Esophagus squamous epithelium (tissue), 5 donors: ENCODE measurements at regions not wholly inside any gene's neighbourhood (a gene's known extent, or its start where the extent isn't known, plus 50 kb on each side); places are given as distances from the start of the nearest gene placed in this dataset.
A peak's percentile ranks its signal among the peaks of the same experiment; 100 is the strongest.

ENCODE experiments used
- DNase-seq: peaks from one replicate; lab custom pipeline; 2025; lab: John Stamatoyannopoulos, UW
- H3K27ac ChIP-seq, 4 donors: fragments of 200-600 bp; sonication (generic); one replicate each; pipeline ENCODE4 v1.5.1; 2016 to 2019; ENCODE audit warnings: mild to moderate bottlenecking in 1 of 4
- H3K27me3 ChIP-seq, 4 donors: fragments of 200-600 bp; sonication (generic); 1 replicate in 3 of 4; 2 replicates in 1 of 4; pipeline versions ENCODE4 v1.5.1 to v1.6.0; 2017 to 2021; ENCODE audit warnings: antibody characterized with exemption in 1 of 4
- H3K36me3 ChIP-seq, 3 donors: fragments of 200-600 bp; sonication (generic); one replicate each; pipeline ENCODE4 v1.5.1; 2016 to 2019
- H3K4me1 ChIP-seq, 3 donors: fragments of 200-600 bp; sonication (generic); one replicate each; pipeline ENCODE4 v1.5.1; 2017 to 2019
- H3K4me3 ChIP-seq, 4 donors: fragments of 200-600 bp; sonication (generic); 1 replicate in 3 of 4; 2 replicates in 1 of 4; pipeline ENCODE4 v1.5.1; 2016 to 2019; ENCODE audit warnings: mild to moderate bottlenecking in 2 of 4, moderate library complexity in 1 of 4
- H3K9me3 ChIP-seq, 3 donors: fragments of 200-600 bp; sonication (generic); one replicate each; pipeline ENCODE4 v1.5.1; 2016 to 2019
- POLR2A ChIP-seq, 4 donors: fragments of 450-650 bp; IDR thresholded peaks; one replicate each; pipeline ENCODE4 v1.6.1; 2017; ENCODE audit warnings: antibody characterized with exemption in 4 of 4, mild to moderate bottlenecking in 4 of 4, moderate library complexity in 3 of 4
- WGBS, 2 donors: methylation state at CpG; one replicate each; pipeline ENCODE4 v1.1.5; 2018; 5-methylcytosine and 5-hydroxymethylcytosine counted together
- intact Hi-C: fragments of 100-400 bp; cut with DNase I; formaldehyde crosslinking; loops from one replicate; pipeline ENCODE4 v1.15.0; 2022
- TF ChIP-seq, protein P1 (sequence below), 6 experiments: fragments of 450-650 bp in 4 of 6; fragments of 200-600 bp in 2 of 6; sonication (generic) in 2 of 6; IDR thresholded peaks; one replicate each; pipeline ENCODE4 v1.5.1; 2016 to 2019; ENCODE audit warnings: antibody characterized with exemption in 6 of 6, mild to moderate bottlenecking in 4 of 6, moderate library complexity in 4 of 6
- donor health status: DM: yes; HTN: yes; CAD: no.

- WGBS, 2 donors, result 38 to 53% methylated on average over 1 of the region's 1 CpG
- H3K4me3 ChIP-seq, result no peak overlapping the region
- H3K27me3 ChIP-seq, result no peaks in the 10 kb centered on the region
- intact Hi-C loops, result no loop called here
- H3K9me3 ChIP-seq, result no peaks in the 10 kb centered on the region
- H3K36me3 ChIP-seq, result no peaks in the 10 kb centered on the region
- no peak overlapping the region for H3K27ac ChIP-seq
- H3K4me1 ChIP-seq, result peaks cover 0 to 6% (median 0%) of the 10 kb centered on the region in 3 donors
- TF ChIP-seq POLR2A (IDR thresholded peaks at IDR 0.05), result no peak
- TF ChIP-seq, protein P1, sequence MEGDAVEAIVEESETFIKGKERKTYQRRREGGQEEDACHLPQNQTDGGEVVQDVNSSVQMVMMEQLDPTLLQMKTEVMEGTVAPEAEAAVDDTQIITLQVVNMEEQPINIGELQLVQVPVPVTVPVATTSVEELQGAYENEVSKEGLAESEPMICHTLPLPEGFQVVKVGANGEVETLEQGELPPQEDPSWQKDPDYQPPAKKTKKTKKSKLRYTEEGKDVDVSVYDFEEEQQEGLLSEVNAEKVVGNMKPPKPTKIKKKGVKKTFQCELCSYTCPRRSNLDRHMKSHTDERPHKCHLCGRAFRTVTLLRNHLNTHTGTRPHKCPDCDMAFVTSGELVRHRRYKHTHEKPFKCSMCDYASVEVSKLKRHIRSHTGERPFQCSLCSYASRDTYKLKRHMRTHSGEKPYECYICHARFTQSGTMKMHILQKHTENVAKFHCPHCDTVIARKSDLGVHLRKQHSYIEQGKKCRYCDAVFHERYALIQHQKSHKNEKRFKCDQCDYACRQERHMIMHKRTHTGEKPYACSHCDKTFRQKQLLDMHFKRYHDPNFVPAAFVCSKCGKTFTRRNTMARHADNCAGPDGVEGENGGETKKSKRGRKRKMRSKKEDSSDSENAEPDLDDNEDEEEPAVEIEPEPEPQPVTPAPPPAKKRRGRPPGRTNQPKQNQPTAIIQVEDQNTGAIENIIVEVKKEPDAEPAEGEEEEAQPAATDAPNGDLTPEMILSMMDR (IDR thresholded peaks at IDR 0.05), result no peak
- DNase-seq, result no peak
Observed at GRCh38 chrX:78527263-78527662, 131.9 kb downstream of the RTL3 start.

GRCh38 chrX:78522601-78523000 lies 136.5 kb downstream of the RTL3 start:
- H3K36me3 ChIP-seq, result no peaks in the 10 kb centered on the region
- H3K27ac ChIP-seq, result no peak overlapping the region
- WGBS, 2 donors, result 18 to 64% methylated on average over 2 of the region's 2 CpGs
- H3K4me3 ChIP-seq, result no peak overlapping the region
- H3K27me3 ChIP-seq, result no peaks in the 10 kb centered on the region
- no peak for DNase-seq
- H3K4me1 ChIP-seq, result no peaks in the 10 kb centered on the region
- TF ChIP-seq POLR2A (IDR thresholded peaks at IDR 0.05), result no peak
- TF ChIP-seq, protein P1 (IDR thresholded peaks at IDR 0.05), result no peak
- intact Hi-C loops, result no loop called here
- H3K9me3 ChIP-seq, result no peaks in the 10 kb centered on the region

GRCh38 chrX:78517124-78517523 lies 142.0 kb downstream of the RTL3 start:
- no peak overlapping the region for H3K27ac ChIP-seq
- H3K4me1 ChIP-seq, result peaks cover 0 to 20% (median 7%) of the 10 kb centered on the region in 3 donors
- TF ChIP-seq, protein P1 (IDR thresholded peaks at IDR 0.05), result no peak
- TF ChIP-seq POLR2A (IDR thresholded peaks at IDR 0.05), result no peak
- intact Hi-C loops, result no loop called here
- H3K27me3 ChIP-seq, result no peaks in the 10 kb centered on the region
- no peaks in the 10 kb centered on the region for H3K9me3 ChIP-seq
- 42 to 54% methylated on average over 4 of the region's 4 CpGs for WGBS, 2 donors
- no peaks in the 10 kb centered on the region for H3K36me3 ChIP-seq
- H3K4me3 ChIP-seq, result no peak overlapping the region
- no peak for DNase-seq

- DNase-seq, result no peak
- no peak overlapping the region for H3K4me3 ChIP-seq
- H3K36me3 ChIP-seq, result no peaks in the 10 kb centered on the region
- intact Hi-C loops, result no loop called here
- TF ChIP-seq POLR2A (IDR thresholded peaks at IDR 0.05), result no peak
- TF ChIP-seq, protein P1 (IDR thresholded peaks at IDR 0.05), result no peak
- no peaks in the 10 kb centered on the region for H3K27me3 ChIP-seq
- no peaks in the 10 kb centered on the region for H3K9me3 ChIP-seq
- peak overlapping the region in 3 of 4 donors; percentile 16 to 55 (median 45) for H3K27ac ChIP-seq
- H3K4me1 ChIP-seq, result peaks cover 0 to 20% (median 7%) of the 10 kb centered on the region in 3 donors
Observed at GRCh38 chrX:78514852-78515251, 144.3 kb downstream of the RTL3 start.

DNA sequence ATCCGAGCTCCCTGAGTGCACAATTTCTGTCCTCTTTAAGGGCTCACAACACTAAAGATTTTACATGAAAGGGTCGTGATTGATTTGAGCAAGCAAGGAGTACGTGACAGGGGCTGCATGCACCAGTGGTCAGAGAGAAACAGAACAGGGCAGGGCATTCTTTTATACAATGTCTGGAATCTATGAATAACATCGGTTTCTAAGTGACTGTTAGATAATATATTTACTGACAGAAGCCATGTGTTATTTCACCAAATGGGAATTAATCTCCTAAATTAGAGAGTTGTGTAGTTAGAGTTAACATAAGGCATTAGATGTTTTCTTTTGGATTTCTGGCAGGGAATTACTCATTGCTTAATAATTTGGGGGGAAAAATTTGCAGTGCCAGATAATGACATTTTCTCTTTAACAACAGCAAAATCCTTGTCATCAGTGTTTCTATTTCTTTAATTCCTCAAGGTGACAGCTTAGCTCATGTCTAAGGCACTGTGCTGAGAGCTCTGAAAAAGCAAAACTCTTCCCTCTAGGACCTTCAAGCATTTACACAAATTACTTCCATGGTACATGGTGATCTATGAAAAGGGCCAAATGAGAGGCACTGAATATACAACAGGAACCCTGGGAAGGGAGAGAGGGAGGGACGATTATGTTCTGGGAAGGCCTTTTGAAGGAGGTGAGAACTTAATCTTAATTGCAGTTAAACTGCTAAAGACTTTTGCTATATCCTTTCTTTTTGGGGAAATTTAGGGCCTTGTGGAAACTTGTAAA lies 145.0 kb downstream of the RTL3 start:
- TF ChIP-seq POLR2A (IDR thresholded peaks at IDR 0.05), result no peak
- TF ChIP-seq, protein P1 (IDR thresholded peaks at IDR 0.05), result no peak
- peaks cover 0 to 20% (median 7%) of the 10 kb centered on the region in 3 donors for H3K4me1 ChIP-seq
- intact Hi-C loops, result no loop called here
- H3K36me3 ChIP-seq, result no peaks in the 10 kb centered on the region
- peak overlapping the region in 3 of 4 donors; percentile 16 to 55 (median 45) for H3K27ac ChIP-seq
- no peaks in the 10 kb centered on the region for H3K27me3 ChIP-seq
- WGBS, 2 donors, result 31 to 42% methylated on average over 5 of the region's 5 CpGs
- H3K9me3 ChIP-seq, result no peaks in the 10 kb centered on the region
- no peak for DNase-seq
- no peak overlapping the region for H3K4me3 ChIP-seq
